SIG-M5 (cell line): ENCODE measurements at regions not wholly inside any gene's neighbourhood (a gene's known extent, or its start where the extent isn't known, plus 50 kb on each side); places are given as distances from the start of the nearest gene placed in this dataset.
A peak's percentile ranks its signal among the peaks of the same experiment; 100 is the strongest.

Experiments used
- DNase-seq: peaks from one replicate; lab custom pipeline; 2025; lab: John Stamatoyannopoulos, UW

DNA sequence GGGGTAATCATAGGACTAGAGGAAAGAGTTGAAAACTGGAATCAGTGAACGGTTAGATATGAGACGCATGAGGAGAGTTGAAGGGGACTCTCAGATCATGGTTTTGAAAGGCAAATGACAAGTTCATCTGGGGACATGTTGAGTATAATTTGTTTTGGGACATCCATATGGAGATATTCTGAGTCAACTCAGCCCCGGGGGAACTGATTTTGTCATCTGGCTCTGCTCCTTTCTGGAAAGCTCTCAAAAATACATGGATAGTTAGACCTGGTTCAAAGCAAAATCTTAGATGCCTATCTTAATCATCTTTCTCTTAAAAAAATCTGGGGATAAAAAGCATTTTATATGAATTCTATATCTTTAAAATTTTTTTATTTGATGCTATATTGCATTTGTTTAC lies 161.2 kb downstream of the SNX18 start:
- DNase-seq: no peak

DNA sequence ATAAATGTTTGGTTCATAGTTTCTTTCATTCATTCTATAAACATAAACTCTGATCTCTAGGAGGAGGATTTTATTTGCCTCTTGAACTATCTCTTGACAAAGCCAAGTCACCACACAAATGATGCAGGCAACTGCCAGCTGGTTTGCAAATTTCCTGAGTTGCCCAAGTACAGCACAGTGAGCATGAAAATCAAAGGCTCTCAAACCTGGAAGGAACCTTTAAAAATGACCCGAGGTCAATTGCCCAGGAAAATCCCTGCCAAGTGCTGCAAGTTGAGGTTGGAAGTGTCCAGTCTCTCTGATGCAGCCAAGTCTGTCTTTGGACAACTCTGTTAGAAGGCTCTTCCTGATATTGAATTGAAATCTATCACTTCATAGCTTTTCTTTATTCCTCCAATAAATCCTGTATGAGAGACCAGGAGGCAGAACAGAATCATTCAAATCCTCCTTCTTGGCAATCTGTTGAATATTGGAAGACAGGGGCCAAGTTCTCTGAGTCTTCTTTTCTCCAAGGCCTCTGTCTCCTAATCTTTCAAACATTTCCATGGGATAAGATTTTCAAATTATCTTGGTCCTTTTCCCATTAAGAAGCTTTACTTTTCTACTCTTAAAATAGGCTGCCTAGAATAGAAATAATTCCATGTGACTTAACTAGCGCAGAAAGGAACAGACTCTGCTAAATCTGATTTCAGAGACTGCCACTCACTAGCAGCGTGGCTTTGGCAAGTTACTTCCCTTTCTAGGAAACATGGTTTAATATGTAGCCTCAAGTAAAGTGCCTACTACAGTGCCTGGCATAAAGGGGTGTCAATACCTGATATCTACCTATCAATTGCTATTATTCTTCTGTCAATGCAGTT lies 159.2 kb downstream of the SNX18 start:
- no peak for DNase-seq

DNA sequence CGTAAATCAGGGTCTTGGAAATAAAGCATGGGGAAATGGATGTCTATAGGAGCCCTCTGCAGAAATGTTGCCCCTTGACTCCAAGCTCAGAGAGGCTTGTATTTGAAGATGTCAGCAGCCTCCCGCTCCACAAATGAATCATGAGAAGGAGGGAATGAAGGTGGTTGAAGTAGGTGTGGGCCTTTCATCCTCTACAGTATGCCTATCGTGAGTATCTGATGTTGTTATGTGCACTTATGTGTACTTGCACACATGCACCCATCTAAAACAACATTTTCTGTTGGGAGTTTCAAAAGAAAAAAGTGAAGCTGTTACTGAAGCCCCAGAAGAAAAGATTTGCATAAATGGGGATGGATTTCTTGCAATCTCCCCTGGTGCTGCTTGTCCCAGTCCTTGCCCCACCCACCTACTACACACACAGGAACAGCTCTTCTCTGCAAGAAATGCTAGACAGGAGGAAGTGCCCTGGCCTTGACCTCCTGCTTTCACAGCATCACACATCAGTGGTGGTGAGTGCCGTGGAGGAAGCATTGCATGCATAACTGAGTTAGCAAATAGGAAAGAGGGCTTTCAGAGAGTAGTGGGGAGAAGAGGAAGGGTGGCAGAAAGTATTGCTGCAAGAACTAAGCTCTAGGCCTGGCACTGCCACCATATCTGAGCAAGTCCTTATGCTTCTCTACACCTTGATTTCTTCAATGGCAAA lies 156.1 kb downstream of the SNX18 start:
- peak; percentile 50 for DNase-seq

DNA sequence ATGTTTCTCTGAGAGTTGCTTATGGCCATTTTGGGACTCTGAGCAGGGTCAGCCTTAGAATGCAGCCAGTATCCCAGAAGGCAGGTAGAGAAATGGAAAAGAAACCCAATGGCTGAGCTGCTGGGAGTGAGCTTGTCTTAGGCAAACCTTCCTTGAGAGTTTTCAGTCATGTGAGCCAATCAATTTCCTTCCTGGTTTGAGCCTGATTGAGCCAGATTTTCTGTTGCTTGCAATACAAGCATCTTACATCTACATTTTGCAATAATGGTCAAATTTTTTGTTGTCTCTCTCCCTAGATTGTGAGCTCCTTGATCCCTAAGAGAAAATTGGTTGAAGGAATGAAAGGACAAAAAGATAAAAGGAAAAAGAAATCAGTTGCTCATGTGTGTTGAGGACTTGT lies 155.3 kb downstream of the SNX18 start:
- no peak for DNase-seq

DNA sequence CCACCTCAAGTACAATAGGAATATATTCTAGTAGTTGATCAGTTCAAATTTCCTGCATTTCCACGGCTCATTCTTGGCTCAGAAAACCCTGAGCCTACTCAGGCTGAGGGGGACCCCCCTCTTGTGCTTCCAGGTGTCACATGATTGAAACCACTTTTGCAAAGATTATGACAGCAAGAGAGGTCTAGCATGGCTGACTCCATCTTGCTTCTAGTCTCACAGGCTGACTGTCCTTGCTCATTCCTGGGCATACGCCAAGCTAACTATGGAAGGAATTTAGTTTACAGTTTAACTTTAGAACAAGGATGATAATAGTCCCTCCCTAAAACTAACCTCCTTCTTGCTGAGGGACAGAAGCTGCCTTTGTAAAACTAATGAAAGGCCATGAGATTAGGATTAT lies 154.1 kb downstream of the SNX18 start:
- DNase-seq: no peak

DNA sequence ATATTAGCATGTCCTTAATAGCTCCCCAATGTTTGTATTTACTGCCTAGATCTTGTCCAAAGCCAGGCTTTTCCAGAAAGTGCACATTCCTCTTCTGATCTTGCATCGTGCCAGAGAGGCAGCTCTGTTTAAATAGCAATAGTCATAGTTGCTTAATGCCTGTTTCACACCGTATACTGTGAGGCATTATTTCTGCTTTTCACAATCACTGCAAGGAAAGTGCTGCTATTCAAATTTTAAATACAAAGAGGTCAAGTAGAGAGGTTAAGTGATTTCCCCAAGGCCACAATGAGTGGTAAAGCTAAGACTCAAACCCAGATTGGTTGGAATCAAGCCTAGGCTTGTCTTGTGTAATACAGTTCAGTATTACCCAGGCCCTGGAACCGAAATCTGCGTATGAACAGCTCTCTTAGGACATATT lies 153.6 kb downstream of the SNX18 start:
- DNase-seq: no peak

DNA sequence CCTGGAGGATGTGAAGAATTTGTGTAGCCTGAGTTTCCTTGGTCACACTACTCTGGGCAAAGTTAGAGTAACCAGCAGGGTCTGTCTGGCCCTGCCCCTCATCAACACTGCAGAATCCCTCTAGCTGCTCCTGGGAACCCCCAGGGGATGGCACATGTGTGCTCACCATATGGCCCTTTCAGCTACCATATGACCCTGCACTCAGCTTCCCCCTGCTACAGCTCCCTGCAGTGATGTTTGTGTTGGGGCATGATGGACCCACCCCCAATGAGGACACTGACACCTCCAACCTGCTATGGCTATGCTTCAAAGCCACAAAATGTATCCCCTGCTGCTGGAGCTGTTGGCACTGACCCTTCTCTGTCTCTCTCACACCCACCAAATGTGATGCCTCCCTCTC lies 152.7 kb downstream of the SNX18 start:
- no peak for DNase-seq

DNA sequence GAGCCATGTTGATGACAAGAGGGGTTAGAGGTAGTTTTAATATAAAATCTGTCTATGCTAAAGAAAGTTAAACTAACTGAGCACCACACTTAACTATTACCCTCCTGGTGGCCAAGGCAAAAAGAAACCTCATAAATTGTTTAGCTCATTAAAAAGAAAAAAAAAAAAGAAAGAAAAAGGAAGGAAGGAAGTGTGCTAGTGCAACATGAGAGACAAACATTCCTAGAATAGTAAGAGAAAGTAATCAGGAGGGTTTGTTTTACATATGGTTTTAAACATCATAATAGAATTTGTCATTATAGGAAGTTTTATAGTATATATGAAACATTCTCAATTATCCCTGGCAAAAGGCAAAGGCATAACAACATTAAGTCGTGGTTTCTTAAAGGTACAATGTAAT lies 152.3 kb downstream of the SNX18 start:
- no peak for DNase-seq

DNA sequence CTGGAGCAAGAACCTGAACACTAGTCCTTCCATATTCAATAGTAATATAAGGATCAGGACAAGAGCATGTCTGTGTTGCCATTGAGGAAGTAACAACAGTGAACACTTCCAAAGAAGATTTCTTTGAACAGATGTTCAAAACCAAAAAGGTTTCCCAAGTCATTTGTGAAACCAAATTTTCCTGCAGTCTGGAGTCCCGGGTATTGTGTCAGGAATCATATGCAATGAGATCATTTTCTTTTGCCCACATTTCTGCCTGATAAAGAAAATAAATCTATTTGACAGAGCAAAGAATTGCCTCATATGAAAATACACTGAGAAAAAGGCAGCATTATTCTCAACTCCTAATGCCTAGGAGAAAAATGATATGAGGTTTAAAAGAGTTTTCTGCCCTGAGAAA lies 151.7 kb downstream of the SNX18 start:
- DNase-seq: no peak

DNA sequence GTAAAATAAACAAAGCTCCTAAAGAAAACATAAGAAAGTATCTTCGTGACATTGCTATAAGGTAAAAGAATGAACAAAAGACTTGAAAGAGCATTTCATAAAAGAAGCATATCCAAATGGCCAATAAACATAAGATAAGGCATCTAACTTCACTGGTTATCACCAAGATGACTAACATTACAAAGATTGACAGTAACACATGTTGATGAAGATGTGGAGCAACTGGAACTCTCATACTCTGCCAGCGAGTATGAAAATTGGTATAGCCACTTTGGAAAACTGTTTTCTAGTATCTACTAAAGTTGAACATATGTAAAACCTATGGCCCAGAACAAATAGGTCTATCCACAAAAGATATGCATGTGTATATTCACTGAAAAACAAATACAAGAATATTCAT lies 150.5 kb downstream of the SNX18 start:
- DNase-seq: no peak

DNA sequence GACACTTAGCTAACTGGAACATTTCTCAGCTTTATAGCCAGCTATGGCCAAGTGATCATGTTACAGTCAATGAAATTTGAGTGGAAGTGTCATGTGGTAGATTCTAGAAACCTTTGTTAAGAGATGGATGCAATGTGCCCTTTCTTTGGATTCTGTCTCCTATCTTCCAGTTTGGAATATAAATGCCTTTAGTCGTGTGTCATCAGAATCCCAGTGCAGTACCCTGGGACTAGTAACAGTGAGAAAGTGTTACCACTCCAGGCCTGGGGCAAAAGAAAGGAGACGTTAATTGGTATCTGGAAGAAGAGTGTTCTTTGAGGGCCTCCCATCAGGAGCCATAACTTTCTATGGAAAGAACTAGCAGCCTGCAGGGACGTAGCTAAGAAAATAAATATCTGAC lies 149.6 kb downstream of the SNX18 start:
- no peak for DNase-seq

DNA sequence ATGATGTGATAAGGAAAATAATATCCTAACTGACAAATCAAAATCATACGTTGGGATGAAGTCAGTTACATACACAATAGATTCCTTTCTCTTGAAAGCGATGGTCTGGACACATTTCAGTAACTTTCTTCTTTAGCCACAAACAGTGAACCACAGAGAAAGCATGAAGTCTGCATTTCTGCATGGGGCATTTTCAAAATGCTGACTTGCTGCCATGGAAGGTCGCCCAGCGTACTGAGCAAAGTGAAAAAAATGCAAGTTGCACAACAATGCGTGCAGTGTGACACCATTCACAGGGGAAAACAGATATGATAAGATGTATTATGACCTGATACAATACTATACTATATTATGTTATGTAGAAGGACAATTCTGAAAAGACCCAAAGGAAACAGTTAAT lies 146.3 kb downstream of the SNX18 start:
- no peak for DNase-seq

DNA sequence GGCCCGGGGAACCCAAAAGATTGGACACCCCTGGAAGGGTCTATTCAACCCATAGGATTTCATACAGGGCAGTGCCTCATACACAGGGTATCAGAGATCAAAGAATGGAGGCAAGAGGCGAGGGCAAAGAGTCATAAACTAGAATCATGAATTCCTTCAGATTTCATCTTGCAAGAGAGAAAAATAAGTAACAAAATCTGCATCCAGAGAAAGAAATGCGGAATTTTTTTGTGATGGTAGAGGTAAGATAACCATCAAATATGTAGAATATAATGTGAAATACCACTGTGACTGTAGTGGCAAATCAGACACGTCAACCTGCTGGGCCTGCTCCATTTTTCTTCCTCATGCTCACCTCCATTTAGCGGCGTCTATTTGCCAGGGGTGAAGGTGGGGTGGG lies 143.6 kb downstream of the SNX18 start:
- DNase-seq: no peak

DNA sequence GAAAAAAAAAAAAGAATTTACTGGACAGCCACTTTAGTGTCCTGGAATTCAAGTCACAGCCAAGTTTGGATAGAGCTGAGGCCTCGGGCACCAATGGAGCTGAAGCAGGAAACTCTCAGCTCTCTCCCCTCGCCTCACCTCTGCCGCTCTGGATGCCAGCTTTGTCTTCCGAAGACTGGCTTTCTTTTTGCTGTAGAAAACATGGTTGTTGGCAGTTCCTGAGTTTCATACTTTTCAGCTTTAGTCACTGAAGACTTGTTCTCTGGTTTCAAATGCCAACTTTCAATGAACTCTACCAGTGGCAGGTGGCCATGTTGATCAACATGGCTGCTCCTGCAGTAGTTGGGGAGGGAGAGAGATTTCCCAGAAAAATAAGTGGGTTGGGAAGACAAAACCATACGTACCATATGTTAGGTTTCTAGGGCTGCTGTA lies 142.2 kb downstream of the SNX18 start:
- no peak for DNase-seq

DNA sequence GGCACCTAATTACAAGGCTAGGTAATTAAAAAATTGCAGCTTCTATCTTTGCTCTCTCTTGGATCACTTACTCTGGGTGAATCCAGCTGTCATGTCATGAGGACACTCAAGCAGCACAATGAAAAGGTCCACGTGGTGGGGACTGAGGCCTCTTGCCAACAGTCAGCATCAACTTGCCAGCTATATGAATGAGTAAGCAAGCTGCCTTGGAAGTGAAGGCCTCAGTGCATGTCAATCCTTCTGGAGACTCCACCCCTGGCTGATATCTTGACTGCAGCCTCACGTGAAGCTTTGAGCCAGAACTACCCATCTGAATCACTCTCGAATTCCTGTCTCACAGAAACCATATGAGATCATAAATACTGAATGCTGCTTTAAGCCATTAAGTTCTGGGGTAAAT lies 140.5 kb downstream of the SNX18 start:
- no peak for DNase-seq

DNA sequence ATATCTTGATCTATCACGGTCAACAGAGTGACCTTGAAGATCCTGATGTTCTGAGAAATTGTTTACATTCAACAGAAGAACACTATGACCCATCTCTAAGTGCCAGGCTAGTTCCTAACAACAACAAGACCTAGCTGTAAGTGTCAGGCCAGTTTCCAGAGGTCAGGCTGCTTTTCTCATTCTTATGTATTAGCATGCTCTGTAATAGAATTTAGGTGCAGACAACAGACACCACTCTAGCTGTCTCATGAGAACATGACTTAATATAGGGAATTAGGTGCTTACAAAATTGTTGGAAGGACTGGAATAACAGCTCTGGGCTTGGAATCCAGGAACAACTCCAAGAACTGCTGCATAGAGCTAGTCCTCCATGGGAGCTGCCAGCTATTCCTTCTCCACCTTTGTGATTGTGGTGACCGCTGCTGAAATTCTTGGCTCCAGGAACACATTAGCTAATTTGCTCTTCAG lies 138.7 kb downstream of the SNX18 start:
- no peak for DNase-seq

DNA sequence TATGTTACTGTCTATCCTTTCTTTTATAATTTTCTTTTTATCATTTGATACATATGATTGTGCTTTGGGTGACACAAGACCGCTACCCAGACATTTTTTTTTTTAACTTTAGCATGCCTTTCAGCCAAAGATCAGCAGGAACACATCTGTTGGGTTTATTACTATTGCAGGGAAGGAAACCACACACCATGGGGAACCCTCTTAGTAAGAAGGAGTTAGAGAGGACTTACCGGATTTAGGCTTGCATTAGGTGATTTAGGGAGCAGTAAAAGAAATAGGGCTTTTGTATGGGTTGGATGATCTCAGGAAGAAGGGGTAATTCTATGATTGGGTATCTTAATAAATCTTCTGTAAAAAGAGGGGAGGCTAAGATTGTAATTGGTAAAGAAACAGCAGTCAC lies 138.2 kb downstream of the SNX18 start:
- DNase-seq: no peak

DNA sequence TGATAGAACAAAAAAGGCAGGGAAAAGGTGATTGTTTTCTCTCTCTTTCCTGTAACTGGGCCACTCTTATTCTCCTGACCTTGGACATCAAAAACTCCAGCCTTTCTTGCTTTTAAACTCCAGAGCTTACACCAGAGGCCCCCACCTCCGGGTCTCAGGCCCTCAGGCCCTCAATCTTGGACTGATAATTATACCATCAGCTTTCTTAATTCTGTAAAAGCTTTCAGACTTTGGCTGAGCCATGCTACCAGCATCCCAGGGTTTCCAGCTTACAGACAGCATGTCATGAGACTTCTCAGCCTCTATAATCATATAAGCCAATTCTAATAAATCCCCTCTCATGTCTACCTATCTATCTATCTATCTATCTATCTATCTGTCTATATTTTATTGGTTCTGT lies 137.7 kb downstream of the SNX18 start:
- no peak for DNase-seq

DNA sequence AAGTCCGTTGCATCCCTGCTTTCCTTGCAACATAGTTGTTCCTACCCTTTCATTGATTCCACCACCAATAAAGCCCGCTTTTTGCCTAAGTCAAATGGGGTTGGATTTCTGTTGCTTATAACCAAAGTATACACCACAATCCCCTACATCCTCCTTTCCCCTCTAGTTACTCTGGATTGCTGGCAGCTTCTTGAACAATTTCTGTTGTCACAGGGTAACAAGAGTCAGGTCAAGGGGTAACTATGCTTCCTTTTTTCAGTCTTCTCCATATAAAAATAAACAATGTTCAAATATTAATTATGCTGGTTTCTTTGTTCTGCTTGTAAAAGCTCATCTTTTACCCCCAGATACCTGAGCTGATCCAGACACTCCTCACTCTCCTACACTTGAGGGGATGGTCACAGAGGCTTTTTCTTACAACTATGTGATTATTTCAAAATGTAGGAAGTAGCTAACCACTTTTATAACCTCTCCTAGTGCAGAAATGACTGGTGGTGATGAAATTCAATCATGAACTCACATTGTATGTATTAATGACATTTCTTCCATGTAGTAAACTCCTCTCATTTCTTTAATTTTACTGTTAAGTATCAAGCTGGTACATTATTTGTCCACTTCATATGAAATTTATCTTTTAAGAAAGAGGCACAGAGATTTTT lies 136.5 kb downstream of the SNX18 start:
- DNase-seq: no peak

DNA sequence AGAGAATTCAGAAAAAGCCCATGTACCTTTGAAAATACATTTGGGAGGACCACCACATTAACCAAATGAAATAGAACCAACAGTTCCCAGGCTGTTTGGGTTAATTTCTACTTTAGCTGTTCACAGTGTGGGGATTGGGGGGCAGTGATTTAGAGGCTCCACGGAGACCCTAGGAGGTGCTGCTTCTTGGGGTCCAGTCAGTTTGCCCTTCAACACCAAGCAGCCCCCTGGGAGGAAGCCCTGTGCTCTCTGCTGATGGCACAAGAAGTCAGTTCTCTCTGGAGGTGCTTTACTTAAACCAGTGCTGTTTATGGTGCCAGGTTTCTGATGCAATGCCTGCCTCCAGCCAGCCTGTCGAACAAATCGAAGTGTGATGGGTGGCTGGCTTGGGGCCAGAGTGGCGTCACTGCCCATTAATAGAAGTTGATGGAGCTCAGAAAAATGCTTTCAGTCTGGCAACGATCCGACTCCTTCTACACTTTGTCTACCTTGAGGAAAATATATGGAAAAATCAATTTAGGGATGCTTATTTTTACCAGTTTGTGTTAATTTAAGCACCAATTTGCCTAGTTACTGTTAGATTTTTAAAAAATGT lies 134.0 kb downstream of the SNX18 start:
- no peak for DNase-seq

DNA sequence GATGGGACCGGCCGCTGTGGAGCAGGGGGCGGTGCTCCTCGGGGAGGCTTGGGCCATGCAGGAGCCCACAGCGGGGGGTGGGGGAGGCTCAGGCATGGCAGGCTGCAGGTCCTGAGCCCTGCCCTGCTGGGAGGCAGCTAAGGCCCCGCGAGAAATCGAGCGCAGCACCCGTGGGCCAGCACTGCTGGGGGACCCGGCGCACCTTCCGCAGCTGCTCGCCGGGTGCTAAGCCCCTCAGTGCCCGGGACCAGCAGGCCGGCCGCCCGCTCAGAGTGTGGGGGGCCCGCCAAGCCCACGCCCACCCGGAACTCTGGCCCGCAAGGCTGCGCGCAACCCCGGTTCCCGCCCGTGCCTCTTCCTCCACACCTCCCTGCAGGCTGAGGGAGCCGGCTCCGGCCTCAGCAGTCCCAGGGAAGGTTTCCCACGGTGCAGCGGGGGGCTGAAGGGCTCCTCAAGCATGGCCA lies 131.5 kb downstream of the SNX18 start:
- DNase-seq: no peak

DNA sequence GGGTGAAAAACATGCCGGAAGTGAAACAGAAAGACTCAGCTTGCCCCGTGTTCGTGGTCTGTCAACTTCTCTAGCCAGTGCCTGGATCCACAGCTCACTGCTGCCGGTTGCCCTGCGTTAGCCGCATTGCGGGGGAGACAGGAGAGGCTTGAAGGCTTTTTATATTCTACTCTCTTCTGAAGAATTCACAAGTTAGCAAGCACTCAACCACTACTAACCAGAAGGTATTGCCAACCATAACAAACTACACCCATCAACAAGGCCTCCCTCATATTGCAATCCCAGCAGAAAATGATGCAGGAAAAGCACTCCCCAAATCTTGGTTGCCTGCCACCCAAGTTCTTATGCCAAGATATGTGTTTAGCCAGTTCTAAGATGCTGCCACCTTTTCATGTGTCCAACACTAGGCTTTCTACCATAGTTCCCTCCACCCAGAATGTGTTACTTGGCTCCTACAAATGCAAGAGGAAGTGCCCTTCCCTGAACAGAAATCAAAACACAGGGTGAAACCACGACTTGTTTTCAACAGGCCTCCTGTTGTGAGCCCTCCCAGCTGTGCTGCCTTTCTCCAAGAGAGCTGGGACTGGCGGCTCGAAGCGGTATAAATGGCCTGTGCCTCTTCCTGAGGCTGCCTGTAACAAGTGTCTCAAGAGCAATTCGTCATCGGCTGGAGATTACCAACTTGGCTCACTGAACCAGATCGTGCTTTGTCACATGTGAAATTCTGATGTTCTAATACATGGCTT lies 129.0 kb downstream of the SNX18 start:
- peak; percentile 95 for DNase-seq
